ENCODE measurements at regions not wholly inside any gene's neighbourhood (a gene's known extent, or its start where the extent isn't known, plus 50 kb on each side); places are given as distances from the start of the nearest gene placed in this dataset.
"Not testable (repeated sequence)": the region's sequence is repeated elsewhere in the genome, so short reads cannot be mapped to it uniquely, and the experiment has no call there.

DNA sequence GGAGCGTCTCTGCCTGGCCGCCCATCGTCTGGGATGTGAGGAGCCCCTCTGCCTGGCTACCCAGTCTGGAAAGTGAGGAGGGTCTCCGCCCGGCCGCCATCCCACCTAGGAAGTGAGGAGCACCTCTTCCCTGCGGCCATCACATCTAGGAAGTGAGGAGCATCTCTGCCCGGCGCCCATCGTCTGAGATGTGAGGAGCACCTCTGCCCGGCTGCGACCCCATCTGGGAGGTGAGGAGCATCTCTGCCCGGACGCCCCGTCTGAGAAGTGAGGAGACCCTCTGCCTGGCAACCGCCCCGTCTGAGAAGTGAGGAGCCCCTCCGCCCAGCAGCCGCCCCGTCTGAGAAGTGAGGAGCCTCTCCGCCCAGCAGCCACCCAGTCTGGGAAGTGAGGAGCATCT is 84.5 kb downstream of the IDS start:
- H3K4me3 ChIP-seq (ENCODE audit: low read depth, low read length); DNase-seq (ENCODE audit: low read depth): not testable (repeated sequence)

DNA sequence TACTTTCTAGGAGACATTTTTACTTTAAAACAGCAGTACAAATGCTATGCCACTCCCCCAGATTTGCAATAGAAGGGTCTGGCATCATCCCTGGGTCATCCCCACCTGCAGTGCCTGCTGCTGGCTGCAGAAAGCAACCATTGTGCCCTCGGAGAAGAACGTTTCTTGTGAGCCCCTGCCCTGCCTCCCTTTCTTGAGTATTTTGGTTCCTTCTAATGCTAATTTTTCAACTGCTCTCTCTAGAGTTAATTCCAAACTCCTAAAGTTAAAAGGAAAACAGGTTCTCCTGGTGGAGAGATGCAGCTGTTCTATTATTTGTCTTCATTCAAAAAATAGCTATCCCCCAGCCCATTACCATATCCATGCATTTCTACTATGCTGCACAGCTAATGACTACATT is 107.1 kb downstream of the IDS start:
- TF ChIP-seq, protein P1, sequence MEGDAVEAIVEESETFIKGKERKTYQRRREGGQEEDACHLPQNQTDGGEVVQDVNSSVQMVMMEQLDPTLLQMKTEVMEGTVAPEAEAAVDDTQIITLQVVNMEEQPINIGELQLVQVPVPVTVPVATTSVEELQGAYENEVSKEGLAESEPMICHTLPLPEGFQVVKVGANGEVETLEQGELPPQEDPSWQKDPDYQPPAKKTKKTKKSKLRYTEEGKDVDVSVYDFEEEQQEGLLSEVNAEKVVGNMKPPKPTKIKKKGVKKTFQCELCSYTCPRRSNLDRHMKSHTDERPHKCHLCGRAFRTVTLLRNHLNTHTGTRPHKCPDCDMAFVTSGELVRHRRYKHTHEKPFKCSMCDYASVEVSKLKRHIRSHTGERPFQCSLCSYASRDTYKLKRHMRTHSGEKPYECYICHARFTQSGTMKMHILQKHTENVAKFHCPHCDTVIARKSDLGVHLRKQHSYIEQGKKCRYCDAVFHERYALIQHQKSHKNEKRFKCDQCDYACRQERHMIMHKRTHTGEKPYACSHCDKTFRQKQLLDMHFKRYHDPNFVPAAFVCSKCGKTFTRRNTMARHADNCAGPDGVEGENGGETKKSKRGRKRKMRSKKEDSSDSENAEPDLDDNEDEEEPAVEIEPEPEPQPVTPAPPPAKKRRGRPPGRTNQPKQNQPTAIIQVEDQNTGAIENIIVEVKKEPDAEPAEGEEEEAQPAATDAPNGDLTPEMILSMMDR (conservative IDR thresholded peaks at IDR 0.05; ENCODE audit: low read depth, low read length): no peak
- H3K4me3 ChIP-seq (ENCODE audit: low read depth, low read length): no peak overlapping the region
- DNase-seq (ENCODE audit: low read depth): no peak

DNA sequence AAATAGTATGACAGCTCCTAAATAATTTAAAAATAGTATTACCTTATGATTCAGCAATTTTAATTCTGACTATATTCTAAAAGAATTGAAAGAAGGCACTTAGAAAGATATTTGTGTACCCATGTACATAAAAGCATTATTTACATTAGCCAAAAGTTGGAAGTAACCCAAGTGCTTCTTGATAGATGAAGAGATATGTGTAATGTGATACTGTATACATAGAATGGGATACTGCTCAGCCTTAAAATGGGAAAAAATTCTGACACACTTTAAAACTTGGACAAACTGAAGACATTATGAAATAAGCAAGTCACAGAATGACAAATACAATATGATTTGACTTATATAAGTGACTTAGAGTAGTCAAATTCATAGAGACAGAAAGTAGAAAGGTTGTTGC is 112.2 kb downstream of the IDS start:
- no peak overlapping the region for H3K4me3 ChIP-seq (ENCODE audit: low read depth, low read length)
- TF ChIP-seq, protein P1 (conservative IDR thresholded peaks at IDR 0.05; ENCODE audit: low read depth, low read length): no peak
- no peak for DNase-seq (ENCODE audit: low read depth)

DNA sequence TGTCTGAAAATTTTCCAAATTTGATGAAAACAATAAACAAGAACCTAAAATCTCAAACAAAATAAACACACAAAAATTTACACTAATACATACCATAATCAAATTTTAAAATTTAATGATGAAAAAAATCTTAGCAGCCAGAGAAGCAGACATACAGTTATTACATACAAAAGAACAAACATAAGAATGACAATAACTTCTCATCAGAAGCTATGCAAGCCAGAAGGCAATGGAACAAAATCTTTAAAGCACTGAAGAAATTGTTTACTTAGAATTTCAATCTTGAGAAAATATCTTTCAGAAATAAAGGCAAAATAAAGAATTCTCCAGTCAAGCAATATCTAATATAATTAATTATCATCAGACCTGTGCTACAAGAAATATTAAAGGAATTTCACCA is 121.3 kb downstream of the IDS start:
- no peak for DNase-seq (ENCODE audit: low read depth)
- TF ChIP-seq, protein P1 (conservative IDR thresholded peaks at IDR 0.05; ENCODE audit: low read depth, low read length): no peak
- H3K4me3 ChIP-seq (ENCODE audit: low read depth, low read length): no peak overlapping the region

DNA sequence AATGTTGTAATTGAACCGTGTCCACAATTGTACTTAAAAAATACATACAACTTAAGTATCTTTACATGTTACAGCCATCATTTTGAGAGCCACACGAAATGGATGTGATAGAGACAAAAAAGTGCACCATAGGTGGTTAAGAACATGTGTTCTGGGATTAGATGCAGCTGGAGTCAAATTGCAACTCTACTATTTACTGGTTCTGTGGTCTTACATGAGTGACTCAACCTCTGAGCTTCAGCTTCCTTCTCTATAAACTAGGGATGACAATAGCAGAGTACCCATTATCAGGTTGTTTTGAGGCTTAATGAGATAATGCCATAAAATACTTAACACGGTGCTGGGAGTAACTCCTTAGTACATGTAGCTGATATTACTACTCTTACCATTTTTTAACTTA is 130.4 kb downstream of the IDS start:
- TF ChIP-seq, protein P1 (conservative IDR thresholded peaks at IDR 0.05; ENCODE audit: low read depth, low read length): no peak
- no peak for DNase-seq (ENCODE audit: low read depth)
- no peak overlapping the region for H3K4me3 ChIP-seq (ENCODE audit: low read depth, low read length)

DNA sequence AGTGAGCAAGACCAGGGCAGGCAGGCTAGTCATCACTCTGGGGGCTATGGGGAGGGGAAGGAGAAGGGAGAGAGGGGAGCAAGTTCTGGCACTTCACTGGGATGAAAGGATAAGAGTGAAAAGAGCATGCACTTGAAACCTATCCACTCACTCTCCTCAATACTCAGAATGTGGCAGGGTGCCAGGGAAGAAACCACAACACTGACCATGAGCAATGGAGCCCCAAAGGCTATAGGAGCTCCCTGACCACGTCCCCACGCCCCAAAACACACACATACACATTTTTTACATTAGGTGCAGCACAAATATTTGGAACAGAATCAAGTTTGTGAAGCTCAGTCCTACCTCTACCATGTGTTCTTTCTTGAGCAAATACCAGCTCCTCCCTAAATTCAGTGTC is 132.2 kb downstream of the IDS start:
- no peak overlapping the region for H3K4me3 ChIP-seq (ENCODE audit: low read depth, low read length)
- no peak for DNase-seq (ENCODE audit: low read depth)
- TF ChIP-seq, protein P1 (conservative IDR thresholded peaks at IDR 0.05; ENCODE audit: low read depth, low read length): no peak

DNA sequence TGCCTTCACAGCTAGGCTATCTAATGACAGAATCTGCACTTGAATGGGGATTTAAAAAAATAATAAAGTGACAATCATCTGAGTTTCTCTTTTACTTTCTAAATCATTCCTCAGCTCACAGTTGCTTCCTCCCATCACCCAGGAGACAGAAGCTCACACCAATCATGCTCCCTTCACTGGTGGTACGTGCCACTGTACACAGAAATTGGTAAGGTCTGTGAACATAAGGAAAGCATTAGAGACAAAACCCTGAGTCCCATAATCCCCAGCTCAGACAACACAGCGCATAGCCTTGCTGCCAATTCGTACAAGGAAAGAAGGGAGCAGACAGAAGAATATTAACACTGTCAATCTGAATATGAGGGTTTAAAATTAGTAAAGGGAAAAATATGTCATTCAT is 133.1 kb downstream of the IDS start:
- TF ChIP-seq, protein P1 (conservative IDR thresholded peaks at IDR 0.05; ENCODE audit: low read depth, low read length): no peak
- no peak for DNase-seq (ENCODE audit: low read depth)
- no peak overlapping the region for H3K4me3 ChIP-seq (ENCODE audit: low read depth, low read length)

DNA sequence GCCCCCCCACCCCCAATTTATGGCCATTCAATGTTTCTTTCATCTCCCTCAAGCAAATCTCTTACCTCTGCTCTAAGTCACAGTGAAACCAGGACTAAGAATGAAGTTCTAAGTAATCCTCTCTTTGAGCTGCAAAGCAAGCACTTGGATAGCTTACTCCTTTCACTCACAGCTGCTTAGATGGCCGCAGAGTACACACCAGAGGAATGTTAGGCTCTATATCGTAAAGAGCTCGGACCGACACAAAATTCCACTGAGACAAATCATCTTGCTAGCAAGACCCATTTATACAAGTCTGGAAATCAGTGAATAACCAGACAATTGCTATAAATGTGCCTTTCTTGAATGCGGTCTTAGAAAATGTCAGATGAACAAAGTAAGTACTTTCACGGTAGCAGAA is 135.0 kb downstream of the IDS start:
- TF ChIP-seq, protein P1 (conservative IDR thresholded peaks at IDR 0.05; ENCODE audit: low read depth, low read length): no peak
- H3K4me3 ChIP-seq (ENCODE audit: low read depth, low read length): no peak overlapping the region
- DNase-seq (ENCODE audit: low read depth): no peak

Data from epithelial cell of proximal tubule (primary cell).